ENCODE measurements at regions not wholly inside any gene's neighbourhood (a gene's known extent, or its start where the extent isn't known, plus 50 kb on each side); places are given as distances from the start of the nearest gene placed in this dataset.

GRCh38 chr7:33661430-33662160 lies 243.7 kb upstream of the BMPER start:
- no peak for DNase-seq

- no peak for DNase-seq
Measured at GRCh38 chr7:33666531-33666930, 238.8 kb upstream of the BMPER start.

- no peak for DNase-seq
Measured at GRCh38 chr7:33667196-33667595, 238.1 kb upstream of the BMPER start.

GRCh38 chr7:33669251-33669670 lies 236.1 kb upstream of the BMPER start:
- no peak for DNase-seq

GRCh38 chr7:33671531-33672262 lies 233.6 kb upstream of the BMPER start:
- no peak for DNase-seq

- DNase-seq: no peak
Measured at GRCh38 chr7:33673029-33673700, 232.2 kb upstream of the BMPER start.

- DNase-seq: no peak
Measured at GRCh38 chr7:33674804-33675411, 230.4 kb upstream of the BMPER start.

GRCh38 chr7:33677556-33677955 lies 227.8 kb upstream of the BMPER start:
- DNase-seq: no peak

GRCh38 chr7:33678569-33679335 lies 226.6 kb upstream of the BMPER start:
- DNase-seq: no peak

- DNase-seq: no peak
Measured at GRCh38 chr7:33680682-33681081, 224.7 kb upstream of the BMPER start.

GRCh38 chr7:33685503-33685902 lies 219.8 kb upstream of the BMPER start:
- no peak for DNase-seq

- DNase-seq: no peak
Measured at GRCh38 chr7:33685981-33686683, 219.2 kb upstream of the BMPER start.

GRCh38 chr7:33687625-33688024 lies 217.7 kb upstream of the BMPER start:
- DNase-seq: no peak

- no peak for DNase-seq
Measured at GRCh38 chr7:33691180-33691579, 214.2 kb upstream of the BMPER start.

GRCh38 chr7:33692956-33693355 lies 212.4 kb upstream of the BMPER start:
- no peak for DNase-seq

GRCh38 chr7:33694006-33694405 lies 211.3 kb upstream of the BMPER start:
- DNase-seq: no peak

- no peak for DNase-seq
Measured at GRCh38 chr7:33697616-33698015, 207.7 kb upstream of the BMPER start.

GRCh38 chr7:33698041-33698440 lies 207.3 kb upstream of the BMPER start:
- no peak for DNase-seq

- no peak for DNase-seq
Measured at GRCh38 chr7:33698692-33699128, 206.6 kb upstream of the BMPER start.

- no peak for DNase-seq
Measured at GRCh38 chr7:33700001-33700899, 205.1 kb upstream of the BMPER start.

- no peak for DNase-seq
Measured at GRCh38 chr7:33701189-33701740, 204.1 kb upstream of the BMPER start.
